ENCODE measurements at regions not wholly inside any gene's neighbourhood (a gene's known extent, or its start where the extent isn't known, plus 50 kb on each side); places are given as distances from the start of the nearest gene placed in this dataset.

- DNase-seq (ENCODE audit: unreplicated experiment), result no peak
- H3K27me3 Mint-ChIP-seq (ENCODE audit: insufficient read depth, unreplicated experiment), result no peaks in the 10 kb centered on the region
- no peak for TF ChIP-seq CTCF (IDR thresholded peaks at IDR 0.05; ENCODE audit: unreplicated experiment)
- peaks cover 8% of the 10 kb centered on the region for H3K9me3 Mint-ChIP-seq (ENCODE audit: unreplicated experiment)
- H3K4me1 Mint-ChIP-seq (ENCODE audit: insufficient read depth, unreplicated experiment), result no peaks in the 10 kb centered on the region
- no peaks in the 10 kb centered on the region for H3K36me3 Mint-ChIP-seq (ENCODE audit: insufficient read depth, unreplicated experiment)
- H3K27ac Mint-ChIP-seq (ENCODE audit: low read depth, unreplicated experiment), result no peak overlapping the region
- intact Hi-C loops (cut with micrococcal nuclease), result no loop called here
- POLR2A ChIA-PET, result no interaction called here
- CTCF ChIA-PET, result no interaction called here
- no TSS peak for BruUV-seq (replicated peaks)
- no peak overlapping the region for H3K4me3 Mint-ChIP-seq (ENCODE audit: unreplicated experiment)
Measured at GRCh38 chr12:73486256-73486655, 1051.4 kb upstream of the ATXN7L3B start.

- H3K9me3 Mint-ChIP-seq (ENCODE audit: unreplicated experiment), result peaks cover 12% of the 10 kb centered on the region
- ChIA-PET CTCF (no interaction called here), POLR2A (interaction anchor here (0.5 kb wide), 1 partner anchor 620 kb away, joined by 3 read pairs; no protein-coding TSS in a partner anchor)
- no peaks in the 10 kb centered on the region for H3K36me3 Mint-ChIP-seq (ENCODE audit: insufficient read depth, unreplicated experiment)
- intact Hi-C loops (cut with micrococcal nuclease), result no loop called here
- BruUV-seq (replicated peaks), result no TSS peak
- H3K4me3 Mint-ChIP-seq (ENCODE audit: unreplicated experiment), result no peak overlapping the region
- no peaks in the 10 kb centered on the region for H3K27me3 Mint-ChIP-seq (ENCODE audit: insufficient read depth, unreplicated experiment)
- no peaks in the 10 kb centered on the region for H3K4me1 Mint-ChIP-seq (ENCODE audit: insufficient read depth, unreplicated experiment)
- DNase-seq (ENCODE audit: unreplicated experiment), result no peak
- no peak for TF ChIP-seq CTCF (IDR thresholded peaks at IDR 0.05; ENCODE audit: unreplicated experiment)
- no peak overlapping the region for H3K27ac Mint-ChIP-seq (ENCODE audit: low read depth, unreplicated experiment)
Measured at GRCh38 chr12:73506611-73507010, 1031.0 kb upstream of the ATXN7L3B start.

GRCh38 chr12:73514672-73515071, 1023.0 kb upstream of the ATXN7L3B start:
- BruUV-seq (replicated peaks), result no TSS peak
- no peak for DNase-seq (ENCODE audit: unreplicated experiment)
- H3K27ac Mint-ChIP-seq (ENCODE audit: low read depth, unreplicated experiment), result no peak overlapping the region
- H3K36me3 Mint-ChIP-seq (ENCODE audit: insufficient read depth, unreplicated experiment), result no peaks in the 10 kb centered on the region
- no peaks in the 10 kb centered on the region for H3K27me3 Mint-ChIP-seq (ENCODE audit: insufficient read depth, unreplicated experiment)
- H3K4me1 Mint-ChIP-seq (ENCODE audit: insufficient read depth, unreplicated experiment), result no peaks in the 10 kb centered on the region
- TF ChIP-seq CTCF (IDR thresholded peaks at IDR 0.05; ENCODE audit: unreplicated experiment), result no peak
- intact Hi-C loops (cut with micrococcal nuclease), result no loop called here
- H3K4me3 Mint-ChIP-seq (ENCODE audit: unreplicated experiment), result no peak overlapping the region
- POLR2A ChIA-PET, result interaction anchor here (0.6 kb wide), 1 partner anchor 62 kb away, joined by 3 read pairs; no protein-coding TSS in a partner anchor
- no peaks in the 10 kb centered on the region for H3K9me3 Mint-ChIP-seq (ENCODE audit: unreplicated experiment)
- CTCF ChIA-PET, result no interaction called here

GRCh38 chr12:73517859-73518258, 1019.8 kb upstream of the ATXN7L3B start:
- POLR2A ChIA-PET, result no interaction called here
- Mint-ChIP-seq H3K36me3 (ENCODE audit: insufficient read depth, unreplicated experiment) (no peaks in the 10 kb centered on the region), H3K27me3 (ENCODE audit: insufficient read depth, unreplicated experiment) (no peaks in the 10 kb centered on the region), H3K9me3 (ENCODE audit: unreplicated experiment) (peaks cover 11% of the 10 kb centered on the region), H3K4me3 (ENCODE audit: unreplicated experiment) (no peak overlapping the region), H3K4me1 (ENCODE audit: insufficient read depth, unreplicated experiment) (no peaks in the 10 kb centered on the region), H3K27ac (ENCODE audit: low read depth, unreplicated experiment) (no peak overlapping the region)
- TF ChIP-seq CTCF (IDR thresholded peaks at IDR 0.05; ENCODE audit: unreplicated experiment), result no peak
- intact Hi-C loops (cut with micrococcal nuclease), result no loop called here
- DNase-seq (ENCODE audit: unreplicated experiment), result no peak
- CTCF ChIA-PET, result no interaction called here
- BruUV-seq (replicated peaks), result no TSS peak
